H1 (cell line): ENCODE measurements at regions not wholly inside any gene's neighbourhood (a gene's known extent, or its start where the extent isn't known, plus 50 kb on each side); places are given as distances from the start of the nearest gene placed in this dataset.

Experiments
- CTCF ChIA-PET: fragments of 300-600 bp; sonication (Branson Sonifier 250); formaldehyde crosslinking; loops from one replicate; lab custom pipeline; 2021; ENCODE audit not compliant: partially characterized antibody; lab: Charles Lee
- POLR2A ChIA-PET: fragments of 300-600 bp; sonication (Branson Sonifier 250); formaldehyde crosslinking; loops from one replicate; lab custom pipeline; 2021; ENCODE audit warnings: inconsistent platforms; ENCODE audit not compliant: partially characterized antibody; lab: Charles Lee
- DNase-seq, 2 experiments: peaks; one replicate each; pipeline versions ENCODE4 v3.0.0 to v3.0.0-alpha.2; 2010 to 2022; ENCODE audit warnings: low spot score in 2 of 2, low read depth in 1 of 2, mixed read lengths in 1 of 2
- FAIRE-seq: peaks from 2 replicates; lab custom pipeline; 2011; peaks lifted over from hg19 to GRCh38; lab: Jason Lieb, UNC
- H2AFZ ChIP-seq: 2 replicates; pipeline ENCODE4 v1.8.1; 2012; ENCODE audit warnings: low read length, inconsistent platforms
- H2AK5ac ChIP-seq: 2 replicates; pipeline ENCODE4 v1.6.1; 2013; ENCODE audit warnings: low read depth, low read length
- H2BK120ac ChIP-seq: replicated peaks from 2 replicates; pipeline ENCODE3; 2013; ENCODE audit warnings: low read depth, low read length, inconsistent platforms
- H2BK12ac ChIP-seq: 2 replicates; pipeline ENCODE4 v1.6.1; 2013; ENCODE audit warnings: low read depth, low read length
- H2BK15ac ChIP-seq: 2 replicates; pipeline ENCODE4 v1.6.1; 2013; ENCODE audit warnings: low read length
- H2BK20ac ChIP-seq: 2 replicates; pipeline ENCODE4 v1.6.1; 2013; ENCODE audit warnings: low read length
- H2BK5ac ChIP-seq: 2 replicates; pipeline ENCODE4 v1.6.1; 2013; ENCODE audit warnings: low read depth, low read length
- H3K14ac ChIP-seq: 2 replicates; pipeline ENCODE4 v1.6.1; 2013; ENCODE audit warnings: inconsistent platforms; ENCODE audit not compliant: insufficient read length
- H3K18ac ChIP-seq: 2 replicates; pipeline ENCODE4 v1.6.1; 2013; ENCODE audit warnings: low read length; ENCODE audit errors: extremely low read depth
- H3K23ac ChIP-seq: 2 replicates; pipeline ENCODE4 v1.6.1; 2013; ENCODE audit warnings: inconsistent platforms; ENCODE audit not compliant: insufficient read length
- H3K23me2 ChIP-seq: 2 replicates; pipeline ENCODE4 v1.6.1; 2013; ENCODE audit warnings: low read depth, low read length
- H3K27ac ChIP-seq: 2 replicates; pipeline ENCODE4 v1.6.1; 2011; ENCODE audit warnings: low read depth, low read length, inconsistent platforms
- H3K27me3 ChIP-seq, 4 experiments: replicated peaks in 1 of 4; 1 replicate in 1 of 4; 2 replicates in 3 of 4; pipeline versions ENCODE4 v1.6.1 to v1.8.1; 2011 to 2013; ENCODE audit warnings: low read length in 3 of 4, mild to moderate bottlenecking in 3 of 4, inconsistent platforms in 2 of 4, mixed read lengths in 2 of 4, moderate library complexity in 1 of 4; ENCODE audit not compliant: control insufficient read depth in 3 of 4, insufficient read depth in 3 of 4; ENCODE audit errors: extremely low read depth in 1 of 4
- H3K36me3 ChIP-seq, 4 experiments: 2 replicates each; pipeline versions ENCODE4 v1.6.1 to v1.8.1; 2011 to 2013; ENCODE audit warnings: mild to moderate bottlenecking in 4 of 4, low read length in 3 of 4, moderate library complexity in 2 of 4, control low read depth in 1 of 4, inconsistent platforms in 1 of 4; ENCODE audit not compliant: insufficient read depth in 4 of 4, control insufficient read depth in 2 of 4
- H3K4ac ChIP-seq: replicated peaks from 2 replicates; pipeline ENCODE3; 2013; ENCODE audit warnings: low read length, low read depth, mixed read lengths, inconsistent platforms; ENCODE audit not compliant: insufficient read length
- H3K4me1 ChIP-seq, 4 experiments: replicated peaks in 1 of 4; 1 replicate in 1 of 4; 2 replicates in 3 of 4; pipeline versions ENCODE4 v1.6.1 to v1.8.1; 2011 to 2013; ENCODE audit warnings: low read length in 3 of 4, inconsistent platforms in 2 of 4, mixed read lengths in 1 of 4; ENCODE audit not compliant: insufficient read depth in 4 of 4, control insufficient read depth in 3 of 4
- H3K4me2 ChIP-seq, 2 experiments: 2 replicates each; pipeline versions ENCODE4 v1.6.1 to v1.8.1; 2011 to 2013; ENCODE audit warnings: low read depth in 2 of 2, low read length in 2 of 2, control low read depth in 1 of 2, inconsistent platforms in 1 of 2, mild to moderate bottlenecking in 1 of 2; ENCODE audit not compliant: insufficient read depth in 1 of 2
- H3K4me3 ChIP-seq, 4 experiments: fragments of 200-600, 300-600 bp in 1 of 4; sonication (generic), shearing (Covaris generic), sonication (Bioruptor Twin) in 1 of 4; 2 replicates each; pipeline versions ENCODE4 v1.5.1 to v1.8.1; 2011 to 2016; ENCODE audit warnings: low read length in 4 of 4, low read depth in 3 of 4, control low read depth in 2 of 4, inconsistent platforms in 2 of 4, mild to moderate bottlenecking in 2 of 4, mixed read lengths in 1 of 4, moderate library complexity in 1 of 4; ENCODE audit not compliant: insufficient read depth in 2 of 4; ENCODE audit errors: extremely low read depth in 1 of 4
- H3K56ac ChIP-seq: replicated peaks from 2 replicates; pipeline ENCODE3; 2013; ENCODE audit warnings: low read depth, mild to moderate bottlenecking, mixed read lengths, low read length, inconsistent platforms; ENCODE audit not compliant: insufficient read length
- H3K79me1 ChIP-seq: 2 replicates; pipeline ENCODE4 v1.6.1; 2013; ENCODE audit warnings: low read depth, low read length, control low read depth
- H3K79me2 ChIP-seq, 2 experiments: 2 replicates each; pipeline versions ENCODE4 v1.6.1 to v1.8.1; 2012 to 2013; ENCODE audit warnings: low read length in 2 of 2, mild to moderate bottlenecking in 2 of 2, inconsistent platforms in 1 of 2; ENCODE audit not compliant: insufficient read depth in 2 of 2, control insufficient read depth in 1 of 2
- H3K9ac ChIP-seq, 4 experiments: replicated peaks in 1 of 4; 1 replicate in 1 of 4; 2 replicates in 3 of 4; pipeline versions ENCODE4 v1.6.1 to v1.8.1; 2011 to 2013; ENCODE audit warnings: low read depth in 3 of 4, low read length in 3 of 4, control low read depth in 2 of 4, mild to moderate bottlenecking in 2 of 4, moderate library complexity in 2 of 4, inconsistent platforms in 1 of 4; ENCODE audit errors: extremely low read depth in 1 of 4
- H3K9me3 ChIP-seq, 2 experiments: 2 replicates each; pipeline versions ENCODE4 v1.6.1 to v1.8.1; 2012 to 2013; ENCODE audit warnings: mild to moderate bottlenecking in 2 of 2, moderate library complexity in 2 of 2, control low read depth in 1 of 2, inconsistent platforms in 1 of 2, low read depth in 1 of 2, low read length in 1 of 2, mixed read lengths in 1 of 2; ENCODE audit not compliant: insufficient read depth in 2 of 2
- H4K20me1 ChIP-seq, 2 experiments: replicated peaks in 1 of 2; 2 replicates each; pipeline versions ENCODE3 to v1.8.1; 2011 to 2013; ENCODE audit warnings: inconsistent platforms in 2 of 2, low read length in 2 of 2, mild to moderate bottlenecking in 1 of 2; ENCODE audit not compliant: insufficient read depth in 2 of 2, control insufficient read depth in 1 of 2
- H4K5ac ChIP-seq: 2 replicates; pipeline ENCODE4 v1.6.1; 2013; ENCODE audit warnings: low read length, low read depth, mixed read lengths, inconsistent platforms; ENCODE audit not compliant: insufficient read length
- H4K8ac ChIP-seq: 2 replicates; pipeline ENCODE4 v1.8.0; 2013; ENCODE audit warnings: mild to moderate bottlenecking, moderate library complexity, low read length, inconsistent platforms; ENCODE audit not compliant: insufficient read depth; ENCODE audit errors: extremely low read depth
- H4K91ac ChIP-seq: replicated peaks from 2 replicates; pipeline ENCODE3; 2013; ENCODE audit warnings: low read length, mixed read lengths, inconsistent platforms; ENCODE audit not compliant: insufficient read length
- ASH2L ChIP-seq: fragments of 200-600, 300-600 bp; sonication (generic); IDR thresholded peaks from one replicate; pipeline ENCODE4 v1.7.1; 2017; ENCODE audit warnings: low read length
- CBX5 ChIP-seq: fragments of 300-800, 300-1000 bp; sonication (generic); IDR thresholded peaks from 2 replicates; pipeline ENCODE4 v1.7.1; 2016; ENCODE audit warnings: antibody characterized with exemption, low read length, low read depth
- EP300 ChIP-seq, 2 experiments: IDR thresholded peaks; 1 replicate in 1 of 2; 2 replicates in 1 of 2; pipeline ENCODE4 v1.6.1; 2011 to 2012; ENCODE audit warnings: low read depth in 2 of 2, low read length in 2 of 2, mild to moderate bottlenecking in 2 of 2, borderline replicate concordance in 1 of 2, inconsistent platforms in 1 of 2, moderate library complexity in 1 of 2
- EZH2 ChIP-seq: fragments of 200-600 bp; sonication (generic); IDR thresholded peaks from 2 replicates; pipeline ENCODE4 v1.7.1; 2012; ENCODE audit warnings: low read depth, mild to moderate bottlenecking, moderate library complexity, low read length, inconsistent platforms; ENCODE audit not compliant: severe bottlenecking
- FOSL1 ChIP-seq: IDR thresholded peaks from 2 replicates; pipeline ENCODE4 v1.6.1; 2011; ENCODE audit warnings: mild to moderate bottlenecking, low read depth, low read length, moderate library complexity; ENCODE audit not compliant: insufficient read depth
- GTF2F1 ChIP-seq: IDR thresholded peaks from 2 replicates; pipeline ENCODE4 v1.6.1; 2012; ENCODE audit warnings: low read depth, low read length, improper control_type of control experiment, borderline replicate concordance
- MAFK ChIP-seq: IDR thresholded peaks from 2 replicates; pipeline ENCODE4 v1.6.1; 2012; ENCODE audit warnings: low read depth, mild to moderate bottlenecking, improper control_type of control experiment, low read length
- NANOG ChIP-seq: IDR thresholded peaks from 2 replicates; pipeline ENCODE4 v1.6.1; 2011; ENCODE audit warnings: low read length, low read depth, mild to moderate bottlenecking, inconsistent platforms; ENCODE audit not compliant: insufficient read depth, poor library complexity, severe bottlenecking
- POU5F1 ChIP-seq: IDR thresholded peaks from 2 replicates; pipeline ENCODE4 v1.6.1; 2011; ENCODE audit warnings: low read depth, mild to moderate bottlenecking, low read length, moderate library complexity
- RAD21 ChIP-seq, 2 experiments: IDR thresholded peaks in 1 of 2; conservative IDR thresholded peaks in 1 of 2; 2 replicates each; pipeline ENCODE4 v1.6.1; 2011; ENCODE audit warnings: low read depth in 2 of 2, low read length in 2 of 2, improper control_type of control experiment in 1 of 2, inconsistent platforms in 1 of 2, mild to moderate bottlenecking in 1 of 2, moderate library complexity in 1 of 2
- RFX5 ChIP-seq: IDR thresholded peaks from 2 replicates; pipeline ENCODE4 v1.6.1; 2011; ENCODE audit warnings: low read depth, low read length, improper control_type of control experiment, borderline replicate concordance
- SIRT6 ChIP-seq: IDR thresholded peaks from one replicate; pipeline ENCODE4 v1.7.1; 2012; ENCODE audit warnings: low read length, inconsistent platforms
- USF2 ChIP-seq: IDR thresholded peaks from 2 replicates; pipeline ENCODE4 v1.6.1; 2011; ENCODE audit warnings: low read length, improper control_type of control experiment
- WGBS, 2 experiments: shearing (Covaris generic) in 1 of 2; methylation state at CpG; one replicate each; pipeline versions ENCODE4 v1.1.6 to v1.1.7; 2013 to 2015; ENCODE audit warnings: low lambda C conversion rate in 2 of 2, mixed read lengths in 2 of 2, inconsistent platforms in 1 of 2, low coverage in 1 of 2, missing lambda C conversion rate in 1 of 2; ENCODE audit not compliant: insufficient replicate concordance in 2 of 2, insufficient coverage in 1 of 2, insufficient read length in 1 of 2; ENCODE audit errors: extremely low coverage in 1 of 2, missing lambda C conversion rate in 1 of 2; 5-methylcytosine and 5-hydroxymethylcytosine counted together

GRCh38 chr4:74603186-74603585 is 158.2 kb downstream of the AREG start:
- Histone ChIP-seq H4K20me1 (no peaks in the 10 kb centered on the region), H2BK12ac (no peak overlapping the region), H3K4me2 (no peak overlapping the region), H2AK5ac (no peak overlapping the region), H3K9ac (no peak overlapping the region), H3K9me3 (0 out of 4 replicates have a peak, but pooled peaks cover 0 to under 1% of the 10 kb centered on the region in 2 experiments), H3K14ac (no peak overlapping the region), H3K4me3 (no peak overlapping the region), H4K5ac (no peak overlapping the region), H3K79me2 (no peaks in the 10 kb centered on the region), H3K4me1 (no peaks in the 10 kb centered on the region), H3K4ac (no peak overlapping the region), H2BK20ac (no peak overlapping the region), H3K27me3 (no peaks in the 10 kb centered on the region), H3K23me2 (no peaks in the 10 kb centered on the region), H3K56ac (no peak overlapping the region), H2BK5ac (no peak overlapping the region), H2BK15ac (no peak overlapping the region), H3K36me3 (no peaks in the 10 kb centered on the region), H2AFZ (no peak overlapping the region), H3K23ac (no peak overlapping the region), H3K79me1 (no peaks in the 10 kb centered on the region), H3K18ac (no peak overlapping the region), H4K8ac (no peak overlapping the region), H3K27ac (no peak overlapping the region), H2BK120ac (no peak overlapping the region), H4K91ac (no peak overlapping the region)
- WGBS, 2 experiments, result 93% methylated on average over 3 of the region's 3 CpGs; no CpG with 5 or more reads in 1 of the 2 experiments
- no peak for FAIRE-seq
- POLR2A ChIA-PET, result no interaction called here
- TF ChIP-seq SIRT6 (no peak), FOSL1 (no peak), CBX5 (no peak), ASH2L (no peak), EZH2 (no peak), MAFK (no peak), GTF2F1 (no peak), NANOG (no peak), RAD21 (IDR thresholded peaks at IDR 0.05 in 1 of 2, conservative IDR thresholded peaks at IDR 0.05 in 1 of 2; ENCODE audit: low read depth in 2 of 2, low read length in 2 of 2) (no peak), POU5F1 (no peak), EP300 (IDR thresholded peaks at IDR 0.05; ENCODE audit: borderline replicate concordance in 1 of 2, low read depth in 2 of 2, low read length in 2 of 2) (no peak), RFX5 (no peak), USF2 (no peak)
- CTCF ChIA-PET, result interaction anchor here (1.0 to 1.7 kb wide), 2 partner anchors 20 to 114 kb away, joined by 3 to 8 read pairs; no protein-coding TSS in a partner anchor
- DNase-seq, result no peak
